GM21717 (cell line): ENCODE measurements at regions not wholly inside any gene's neighbourhood (a gene's known extent, or its start where the extent isn't known, plus 50 kb on each side); places are given as distances from the start of the nearest gene placed in this dataset.

Source experiments
- ATAC-seq: cut with Tn5 transposase; IDR thresholded peaks from one replicate; pipeline ENCODE4 v1.9.1; 2021; ENCODE audit warnings: mild to moderate bottlenecking, moderate library complexity; ENCODE audit not compliant: unreplicated experiment

DNA sequence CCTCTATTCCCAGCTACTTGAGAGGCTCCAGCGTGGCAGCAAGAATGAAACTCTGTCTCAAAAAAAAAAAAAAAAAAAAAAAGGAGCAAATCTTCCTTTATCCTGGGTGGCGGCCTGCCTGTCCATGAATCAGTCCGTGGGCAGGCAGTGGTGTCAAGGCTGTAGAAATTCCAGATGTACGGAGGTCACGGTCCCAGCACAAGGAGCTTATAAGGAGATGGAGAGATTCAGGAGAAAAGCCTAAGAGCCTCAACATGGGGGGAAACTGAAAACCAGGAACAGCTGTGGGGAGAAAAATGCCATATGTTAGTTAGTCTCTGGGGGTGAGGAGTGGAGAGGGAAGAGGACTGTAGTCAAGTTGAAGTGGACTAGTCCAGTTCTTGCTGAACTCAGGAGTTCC lies 130.5 kb upstream of the CRY1 start:
- no peak for ATAC-seq

- ATAC-seq: no peak
Observed at GRCh38 chr12:107225635-107226034, 132.3 kb upstream of the CRY1 start.

GRCh38 chr12:107226126-107226525 lies 132.8 kb upstream of the CRY1 start:
- no peak for ATAC-seq

GRCh38 chr12:107228076-107228475 lies 134.7 kb upstream of the CRY1 start:
- no peak for ATAC-seq

DNA sequence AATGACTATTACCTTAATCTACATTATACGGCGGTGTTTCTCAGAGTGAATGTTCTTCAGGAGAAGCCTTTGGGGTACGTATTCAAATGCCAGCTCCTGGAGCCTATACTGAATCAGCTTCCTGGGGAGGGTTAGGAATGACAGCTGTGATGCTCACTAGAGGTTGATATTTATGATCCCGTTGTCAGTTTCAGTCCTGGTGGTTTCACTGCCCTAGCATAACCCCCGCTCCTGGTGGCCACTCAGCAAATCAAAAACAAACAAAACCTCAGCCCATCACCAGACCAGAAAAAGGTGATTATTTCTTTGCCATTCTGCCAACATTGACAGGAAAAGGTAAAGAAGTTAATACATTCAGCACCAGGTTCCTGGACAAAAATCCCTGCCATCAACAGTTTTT lies 136.5 kb upstream of the CRY1 start:
- no peak for ATAC-seq

DNA sequence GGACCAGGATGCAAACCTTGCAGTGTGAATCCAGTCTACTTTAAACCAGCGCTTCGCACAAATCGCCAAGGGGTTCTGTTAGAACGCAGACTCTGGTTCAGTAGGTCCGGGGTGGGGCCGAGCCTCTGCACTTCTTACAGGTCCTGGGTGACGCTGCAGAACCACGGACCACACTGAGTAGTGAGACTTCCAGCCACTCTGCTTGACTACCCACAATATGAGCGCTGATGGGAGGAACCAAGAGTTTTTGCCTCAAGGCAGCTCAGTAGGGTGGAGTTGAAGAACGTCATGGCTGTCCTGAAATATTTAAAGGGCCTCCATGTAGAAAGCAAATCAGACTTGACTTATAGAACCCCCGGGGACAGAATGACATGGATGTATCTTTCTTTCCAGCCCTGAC lies 138.0 kb upstream of the CRY1 start:
- ATAC-seq: no peak

DNA sequence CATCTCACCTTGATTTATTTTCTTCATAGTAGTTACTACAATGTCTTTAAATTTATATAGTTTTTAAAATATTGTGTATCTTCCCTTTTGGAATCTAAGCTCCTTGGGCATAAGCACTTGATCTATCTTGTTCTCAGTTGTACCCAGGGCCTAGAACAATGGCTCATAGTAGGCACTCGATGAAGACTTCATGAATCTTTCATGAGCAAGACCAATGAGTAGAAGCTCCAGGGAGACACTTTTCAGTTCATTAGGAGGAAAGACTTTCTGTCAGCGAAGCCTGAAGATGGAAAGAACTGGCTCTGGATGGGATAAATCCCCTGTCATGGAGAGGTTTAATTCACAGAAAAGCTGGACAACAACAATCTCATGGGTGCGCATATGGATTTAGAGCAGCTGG lies 140.2 kb upstream of the CRY1 start:
- no peak for ATAC-seq

DNA sequence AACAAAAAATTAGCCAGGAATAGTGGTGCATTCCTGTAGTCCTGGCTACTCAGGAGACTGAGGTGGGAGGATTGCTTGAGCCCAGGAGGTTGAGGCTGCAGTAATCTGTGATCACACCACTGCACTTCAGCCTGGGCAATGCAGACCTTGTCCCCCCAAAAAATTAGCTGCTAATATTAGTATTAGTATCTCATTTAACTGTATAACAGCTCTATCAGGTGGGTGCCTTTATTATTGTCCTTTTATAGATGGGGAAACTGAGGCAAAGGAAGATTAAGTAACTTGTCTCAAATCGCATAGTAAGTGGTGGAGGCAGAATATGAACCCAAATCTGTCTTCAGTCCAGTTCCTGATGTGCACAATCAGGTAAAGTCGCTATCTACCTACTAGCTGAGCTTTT lies 142.3 kb upstream of the CRY1 start:
- ATAC-seq: no peak

GRCh38 chr12:107236824-107237511 lies 143.6 kb upstream of the CRY1 start:
- ATAC-seq: no peak

GRCh38 chr12:107238296-107238695 lies 144.9 kb upstream of the CRY1 start:
- ATAC-seq: no peak

- no peak for ATAC-seq
Observed at GRCh38 chr12:107241411-107241810, 148.1 kb upstream of the CRY1 start.

DNA sequence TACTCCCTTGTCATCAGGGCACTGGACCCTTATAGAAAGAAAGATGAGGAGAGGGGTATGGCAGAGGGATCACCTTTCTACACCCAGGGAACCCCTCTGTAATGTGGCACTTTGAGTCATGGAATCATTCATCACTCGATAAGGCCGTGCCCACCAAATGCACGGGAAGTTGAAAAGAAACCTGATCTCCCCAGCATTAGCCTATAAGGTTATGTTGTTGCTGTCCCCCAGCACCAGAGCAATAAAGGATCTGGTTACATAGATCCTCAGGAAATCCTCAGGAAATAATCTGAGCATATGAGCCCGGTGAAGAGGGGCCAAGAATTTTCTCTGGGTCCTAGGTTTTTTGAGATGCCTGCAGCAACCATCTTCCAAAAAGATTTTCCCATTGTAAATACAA lies 148.8 kb upstream of the CRY1 start:
- no peak for ATAC-seq

DNA sequence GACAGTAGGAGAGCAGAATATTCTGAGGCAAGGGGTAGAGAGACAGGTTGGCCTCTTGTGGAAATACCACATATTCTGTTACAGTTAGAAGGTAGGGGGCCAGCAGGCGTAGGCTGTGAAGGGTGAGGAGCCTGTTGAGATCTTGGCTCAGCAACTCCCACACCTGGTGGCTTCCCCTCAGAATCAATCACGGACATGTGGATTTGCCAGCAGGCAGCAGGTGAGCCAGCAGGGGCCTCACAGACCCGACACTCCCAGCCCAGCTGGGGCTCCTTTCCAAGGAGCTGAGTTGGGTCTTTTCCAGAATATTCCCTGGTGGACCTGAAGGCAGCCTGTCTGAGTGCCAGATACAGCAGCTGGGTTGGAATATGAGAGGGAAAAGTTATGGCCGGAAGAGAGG lies 150.0 kb upstream of the CRY1 start:
- no peak for ATAC-seq

DNA sequence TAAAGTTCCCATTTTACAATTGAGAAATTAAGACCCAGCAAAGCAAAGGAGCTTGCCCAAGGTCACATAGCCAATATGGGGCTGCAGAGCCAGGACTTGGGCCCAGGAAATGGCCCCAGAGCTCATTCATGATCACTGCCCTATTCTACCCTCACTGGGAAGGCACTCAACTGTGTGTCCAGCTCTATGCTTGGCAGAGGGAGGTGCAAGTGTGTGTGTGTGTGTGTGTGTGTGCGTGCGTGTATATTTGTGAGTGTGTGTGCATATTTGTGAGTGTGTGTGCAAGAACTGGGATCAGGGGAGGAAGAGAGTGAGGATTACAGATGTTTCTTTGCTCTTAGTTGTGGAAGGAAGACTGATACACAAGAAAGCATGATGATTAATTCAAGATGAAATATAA lies 151.2 kb upstream of the CRY1 start:
- no peak for ATAC-seq

DNA sequence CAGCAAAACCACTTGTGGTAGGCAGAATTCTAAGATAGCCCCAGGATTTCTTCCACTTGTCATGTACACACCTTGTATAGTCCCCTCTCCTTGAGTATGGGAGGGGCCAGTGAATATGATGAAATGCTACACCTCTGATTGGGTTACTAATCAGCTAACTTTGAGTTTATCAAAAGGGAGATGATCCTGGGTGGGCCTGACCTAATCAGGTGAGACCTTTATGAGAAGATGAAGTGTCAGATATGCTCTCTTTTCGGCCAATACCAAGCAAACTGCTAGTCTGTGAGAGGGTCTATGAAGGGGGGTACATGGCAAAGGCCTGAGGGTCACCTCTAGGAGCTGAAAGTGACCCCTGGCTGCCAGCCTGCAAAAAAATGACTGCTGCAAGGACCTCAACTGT lies 154.3 kb upstream of the CRY1 start:
- no peak for ATAC-seq

DNA sequence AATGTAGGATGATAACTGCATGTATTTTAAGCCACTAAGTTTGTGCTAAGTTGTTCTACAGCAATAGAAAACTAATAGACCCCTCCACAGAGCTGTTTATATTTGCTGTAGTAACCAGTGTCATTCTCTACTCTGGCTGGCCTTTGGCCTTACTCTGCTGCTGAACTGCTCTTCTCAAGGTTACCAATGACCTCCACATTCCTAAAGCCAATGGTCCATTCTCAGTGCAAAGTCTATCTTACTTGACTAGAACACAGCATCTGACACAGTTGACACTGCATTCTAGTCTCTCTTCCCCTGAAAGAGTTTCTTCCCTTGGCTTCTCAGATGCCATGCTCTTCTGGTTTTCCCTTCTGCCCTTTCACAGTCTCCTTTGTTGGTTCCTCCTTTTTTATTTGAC lies 154.8 kb upstream of the CRY1 start:
- ATAC-seq: no peak

DNA sequence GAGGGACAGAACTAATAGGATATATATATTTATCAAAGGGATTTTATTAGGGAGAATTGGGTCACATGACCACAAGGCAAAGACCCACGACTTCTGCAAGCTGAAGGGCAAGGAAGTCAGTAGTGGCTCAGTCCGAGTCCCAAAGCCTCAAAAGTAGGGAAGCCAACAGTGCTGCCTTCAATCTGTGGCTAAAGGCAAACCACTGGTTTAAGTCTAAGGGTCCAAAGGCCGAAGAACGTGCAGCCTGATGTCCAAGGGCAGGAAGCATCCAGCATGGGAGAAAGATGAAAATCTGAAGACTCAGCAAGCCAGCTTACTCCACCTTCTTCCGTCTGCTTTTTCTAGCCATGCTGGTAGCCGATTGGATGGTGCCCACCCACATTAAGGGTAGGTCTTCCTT lies 157.9 kb upstream of the CRY1 start:
- no peak for ATAC-seq

- ATAC-seq: no peak
Observed at GRCh38 chr12:107253361-107253760, 160.0 kb upstream of the CRY1 start.

DNA sequence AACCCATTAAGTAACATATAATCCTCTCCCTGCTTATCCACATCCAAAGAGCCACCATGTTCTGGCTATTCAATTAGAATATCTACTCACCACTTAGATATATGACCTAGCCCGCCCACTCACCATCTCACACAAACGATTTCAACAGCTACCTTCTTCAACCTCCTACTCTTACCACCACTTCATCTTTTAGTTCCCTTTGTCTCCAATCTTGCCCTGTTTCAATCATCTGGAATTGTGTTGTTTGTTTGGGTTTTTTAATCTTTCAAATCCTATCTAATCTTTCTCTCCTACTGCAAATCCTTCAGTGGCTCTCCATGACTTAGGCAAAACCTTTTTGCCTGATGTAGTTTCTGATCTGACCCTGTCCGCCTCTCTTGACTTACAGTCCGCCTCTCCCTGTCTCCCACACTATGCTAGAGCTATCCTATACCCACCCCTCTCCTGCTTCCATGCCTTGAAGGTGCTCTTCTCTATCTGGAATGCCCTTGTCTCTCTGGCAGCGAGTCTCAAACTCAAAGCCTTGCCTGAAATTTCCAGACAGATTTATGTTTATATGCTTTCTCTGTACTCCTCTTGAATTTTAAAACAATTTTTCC lies 161.0 kb upstream of the CRY1 start:
- no peak for ATAC-seq

- no peak for ATAC-seq
Observed at GRCh38 chr12:107258780-107259179, 165.4 kb upstream of the CRY1 start.

- no peak for ATAC-seq
Observed at GRCh38 chr12:107263980-107264379, 170.6 kb upstream of the CRY1 start.

DNA sequence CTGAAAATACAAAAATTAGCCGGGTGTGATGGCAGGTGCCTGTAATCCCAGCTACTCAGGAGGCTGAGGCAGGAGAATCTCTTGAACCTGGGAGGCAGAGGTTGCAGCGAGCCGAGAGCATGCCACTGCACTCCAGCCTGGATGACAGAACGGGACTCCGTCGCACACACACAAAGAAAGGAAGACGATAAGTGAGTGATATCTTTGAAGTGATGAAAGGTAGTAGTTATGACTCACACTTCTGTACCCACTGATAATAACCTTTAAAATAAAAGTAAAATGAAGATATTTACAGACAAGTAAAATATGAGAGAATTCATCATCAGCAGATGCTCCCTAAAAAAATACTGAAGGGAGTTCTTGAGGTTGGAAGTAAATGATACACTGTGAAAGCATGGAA lies 171.3 kb upstream of the CRY1 start:
- no peak for ATAC-seq

- no peak for ATAC-seq
Observed at GRCh38 chr12:107267604-107268003, 174.3 kb upstream of the CRY1 start.
